Bronchial epithelial cell (primary cell): ENCODE measurements at regions not wholly inside any gene's neighbourhood (a gene's known extent, or its start where the extent isn't known, plus 50 kb on each side); places are given as distances from the start of the nearest gene placed in this dataset.

ENCODE experiments used
- DNase-seq: peaks from one replicate; pipeline ENCODE4 v3.0.0-alpha.2; 2010; ENCODE audit warnings: low read depth
- FAIRE-seq: peaks from 2 replicates; lab custom pipeline; 2011; peaks lifted over from hg19 to GRCh38; lab: Jason Lieb, UNC
- H3K27me3 ChIP-seq: 2 replicates; pipeline ENCODE4 v1.5.1; 2011; ENCODE audit warnings: low read length; ENCODE audit not compliant: control insufficient read depth, insufficient read depth
- H3K36me3 ChIP-seq: 2 replicates; pipeline ENCODE4 v1.5.1; 2011; ENCODE audit warnings: low read length; ENCODE audit not compliant: control insufficient read depth, insufficient read depth
- H3K4me3 ChIP-seq: 2 replicates; pipeline ENCODE4 v1.5.1; 2011; ENCODE audit warnings: mild to moderate bottlenecking, low read depth, low read length, control low read depth
- CTCF ChIP-seq: IDR thresholded peaks from 2 replicates; pipeline ENCODE4 v1.5.1; 2011; ENCODE audit warnings: mild to moderate bottlenecking, moderate library complexity, low read length, control low read depth, inconsistent platforms; ENCODE audit not compliant: insufficient read depth, severe bottlenecking

GRCh38 chr12:116633476-116633875, 74.3 kb downstream of the MAP1LC3B2 start:
- no peaks in the 10 kb centered on the region for H3K36me3 ChIP-seq
- no peak overlapping the region for H3K4me3 ChIP-seq
- H3K27me3 ChIP-seq: no peaks in the 10 kb centered on the region
- no peak for DNase-seq
- no peak for FAIRE-seq
- TF ChIP-seq CTCF: no peak

- H3K36me3 ChIP-seq: no peaks in the 10 kb centered on the region
- DNase-seq (peak; percentile 79), FAIRE-seq (no peak)
- no peaks in the 10 kb centered on the region for H3K27me3 ChIP-seq
- no peak for TF ChIP-seq CTCF
- no peak overlapping the region for H3K4me3 ChIP-seq
Observed at GRCh38 chr12:116631619-116632018, 72.4 kb downstream of the MAP1LC3B2 start.

GRCh38 chr12:116630762-116631161, 71.6 kb downstream of the MAP1LC3B2 start:
- no peaks in the 10 kb centered on the region for H3K36me3 ChIP-seq
- DNase-seq (no peak), FAIRE-seq (no peak)
- H3K4me3 ChIP-seq: no peak overlapping the region
- no peak for TF ChIP-seq CTCF
- H3K27me3 ChIP-seq: no peaks in the 10 kb centered on the region

- no peak for DNase-seq
- Histone ChIP-seq H3K4me3 (no peak overlapping the region), H3K36me3 (no peaks in the 10 kb centered on the region), H3K27me3 (no peaks in the 10 kb centered on the region)
- TF ChIP-seq CTCF: no peak
- FAIRE-seq: no peak
Observed at GRCh38 chr12:116629480-116629879, 70.3 kb downstream of the MAP1LC3B2 start.

- H3K27me3 ChIP-seq: no peaks in the 10 kb centered on the region
- no peak for DNase-seq
- no peak overlapping the region for H3K4me3 ChIP-seq
- TF ChIP-seq CTCF: no peak
- no peak for FAIRE-seq
- H3K36me3 ChIP-seq: no peaks in the 10 kb centered on the region
Observed at GRCh38 chr12:116628989-116629388, 69.8 kb downstream of the MAP1LC3B2 start.

GRCh38 chr12:116628450-116628793, 69.2 kb downstream of the MAP1LC3B2 start:
- DNase-seq (no peak), FAIRE-seq (no peak)
- Histone ChIP-seq H3K4me3 (no peak overlapping the region), H3K36me3 (no peaks in the 10 kb centered on the region), H3K27me3 (no peaks in the 10 kb centered on the region)
- no peak for TF ChIP-seq CTCF
